OCI-LY7 (cell line): ENCODE measurements at regions not wholly inside any gene's neighbourhood (a gene's known extent, or its start where the extent isn't known, plus 50 kb on each side); places are given as distances from the start of the nearest gene placed in this dataset.

Source experiments
- BruUV-seq: library from RNA; stranded (reverse); fragments of 400-500 nt; replicated peaks from 2 replicates; lab custom pipeline; 2021; lab: Mats Ljungman, UMichigan
- CTCF ChIA-PET: fragments of 300-600 bp; sonication (Branson Sonifier 250); formaldehyde crosslinking; loops from one replicate; lab custom pipeline; 2022; ENCODE audit warnings: antibody characterized with exemption; ENCODE audit not compliant: unreplicated experiment; lab: Charles Lee
- POLR2A ChIA-PET: fragments of 300-600 bp; sonication (Branson Sonifier 250); formaldehyde crosslinking; loops from one replicate; lab custom pipeline; 2022; ENCODE audit warnings: antibody characterized with exemption; lab: Charles Lee
- DNase-seq: peaks from one replicate; pipeline ENCODE4 v3.0.0-alpha.2; 2015; ENCODE audit warnings: low spot score
- H2AFZ ChIP-seq: fragments of 200-600 bp; sonication (generic), shearing (Covaris generic); 2 replicates; pipeline ENCODE4 v1.6.1; 2014; ENCODE audit warnings: mild to moderate bottlenecking, antibody characterized with exemption, low read length, moderate library complexity
- H3K27ac ChIP-seq: fragments of 200-600 bp; sonication (generic); 2 replicates; pipeline ENCODE4 v1.5.1; 2014; ENCODE audit warnings: mixed run types, low read depth, mild to moderate bottlenecking, moderate library complexity, low read length, inconsistent platforms; ENCODE audit not compliant: poor library complexity, severe bottlenecking
- H3K36me3 ChIP-seq: fragments of 200-600 bp; sonication (generic); 2 replicates; pipeline ENCODE4 v1.6.1; 2014; ENCODE audit warnings: mild to moderate bottlenecking, antibody characterized with exemption, low read length, moderate library complexity, mixed read lengths; ENCODE audit not compliant: insufficient read depth
- H3K4me1 ChIP-seq: fragments of 200-600 bp; sonication (generic); 2 replicates; pipeline ENCODE4 v1.5.1; 2014; ENCODE audit warnings: mild to moderate bottlenecking, low read length; ENCODE audit not compliant: insufficient read depth, poor library complexity, severe bottlenecking
- H3K4me2 ChIP-seq: fragments of 200-600 bp; sonication (generic); 2 replicates; pipeline ENCODE4 v1.6.1; 2014; ENCODE audit warnings: mild to moderate bottlenecking, low read length
- H3K4me3 ChIP-seq: fragments of 200-600 bp; sonication (generic); 2 replicates; pipeline ENCODE4 v1.5.1; 2014; ENCODE audit warnings: mild to moderate bottlenecking, low read depth, low read length; ENCODE audit not compliant: poor library complexity, severe bottlenecking
- H3K79me2 ChIP-seq: fragments of 200-600 bp; sonication (generic); 2 replicates; pipeline ENCODE4 v1.6.1; 2016; ENCODE audit warnings: low read depth, mild to moderate bottlenecking, low read length, moderate library complexity, mixed read lengths; ENCODE audit not compliant: insufficient read depth
- H3K9me2 ChIP-seq: fragments of 200-600 bp; sonication (generic); 2 replicates; pipeline ENCODE4 v1.6.1; 2016; ENCODE audit warnings: mild to moderate bottlenecking, low read length, mixed read lengths; ENCODE audit not compliant: insufficient read depth
- H3K9me3 ChIP-seq: fragments of 200-600 bp; sonication (generic); 2 replicates; pipeline ENCODE4 v1.6.1; 2014; ENCODE audit warnings: mild to moderate bottlenecking, mixed run types, low read length, mixed read lengths
- H4K20me1 ChIP-seq: fragments of 200-600 bp; sonication (generic); 2 replicates; pipeline ENCODE4 v1.6.1; 2014; ENCODE audit warnings: mild to moderate bottlenecking, antibody characterized with exemption, low read length, moderate library complexity, mixed read lengths; ENCODE audit not compliant: insufficient read depth
- CTCF ChIP-seq: fragments of 200-600 bp; sonication (generic); conservative IDR thresholded peaks from 2 replicates; pipeline ENCODE4 v1.5.1; 2014; ENCODE audit warnings: mild to moderate bottlenecking, antibody characterized with exemption, low read length, moderate library complexity, mixed read lengths
- EZH2phosphoT487 ChIP-seq: fragments of 200-600 bp; sonication (generic); IDR thresholded peaks from 2 replicates; pipeline ENCODE4 v1.6.1; 2018; ENCODE audit warnings: low read depth, borderline replicate concordance, mild to moderate bottlenecking, mixed run types, antibody characterized with exemption, low read length, moderate library complexity, mixed read lengths
- intact Hi-C: fragments of 100-400 bp; cut with micrococcal nuclease; formaldehyde crosslinking; loops from one replicate; pipeline ENCODE4 v1.10.0; 2022; ENCODE audit not compliant: unreplicated experiment

- BruUV-seq, result no TSS peak
- Histone ChIP-seq H3K4me1 (no peaks in the 10 kb centered on the region), H3K36me3 (no peaks in the 10 kb centered on the region), H3K9me3 (no peaks in the 10 kb centered on the region), H3K79me2 (no peaks in the 10 kb centered on the region), H4K20me1 (no peaks in the 10 kb centered on the region), H3K4me2 (no peak overlapping the region), H3K9me2 (no peaks in the 10 kb centered on the region), H3K4me3 (no peak overlapping the region), H2AFZ (no peak overlapping the region), H3K27ac (no peak overlapping the region)
- POLR2A ChIA-PET, result interaction anchor here (0.6 kb wide), 2 partner anchors 9 to 21 kb away, joined by 3 to 5 read pairs; no protein-coding TSS in a partner anchor
- CTCF ChIA-PET, result no interaction called here
- no peak for DNase-seq
- intact Hi-C loops, result no loop called here
- no peak for TF ChIP-seq CTCF
- TF ChIP-seq EZH2phosphoT487, result no peak
Observed at GRCh38 chr3:1700650-1701049, 398.0 kb upstream of the CNTN4 start.

- H3K27ac ChIP-seq, result no peak overlapping the region
- CTCF ChIA-PET, result no interaction called here
- no TSS peak for BruUV-seq
Observed at GRCh38 chr3:1703169-1703568, 395.5 kb upstream of the CNTN4 start.

More at GRCh38 chr3:1703169-1703568, 395.5 kb upstream of the CNTN4 start:
- no peak for TF ChIP-seq EZH2phosphoT487
- no peak for TF ChIP-seq CTCF
- no peaks in the 10 kb centered on the region for H3K36me3 ChIP-seq
- no peak overlapping the region for H3K4me3 ChIP-seq
- H3K9me2 ChIP-seq, result no peaks in the 10 kb centered on the region
- no peak for DNase-seq
- intact Hi-C loops, result no loop called here
- no peak overlapping the region for H3K4me2 ChIP-seq
- no peaks in the 10 kb centered on the region for H4K20me1 ChIP-seq
- POLR2A ChIA-PET, result no interaction called here
- no peaks in the 10 kb centered on the region for H3K9me3 ChIP-seq
- no peaks in the 10 kb centered on the region for H3K79me2 ChIP-seq
- H3K4me1 ChIP-seq, result no peaks in the 10 kb centered on the region
- H2AFZ ChIP-seq, result no peak overlapping the region
